ENCODE measurements at regions not wholly inside any gene's neighbourhood (a gene's known extent, or its start where the extent isn't known, plus 50 kb on each side); places are given as distances from the start of the nearest gene placed in this dataset.

DNA sequence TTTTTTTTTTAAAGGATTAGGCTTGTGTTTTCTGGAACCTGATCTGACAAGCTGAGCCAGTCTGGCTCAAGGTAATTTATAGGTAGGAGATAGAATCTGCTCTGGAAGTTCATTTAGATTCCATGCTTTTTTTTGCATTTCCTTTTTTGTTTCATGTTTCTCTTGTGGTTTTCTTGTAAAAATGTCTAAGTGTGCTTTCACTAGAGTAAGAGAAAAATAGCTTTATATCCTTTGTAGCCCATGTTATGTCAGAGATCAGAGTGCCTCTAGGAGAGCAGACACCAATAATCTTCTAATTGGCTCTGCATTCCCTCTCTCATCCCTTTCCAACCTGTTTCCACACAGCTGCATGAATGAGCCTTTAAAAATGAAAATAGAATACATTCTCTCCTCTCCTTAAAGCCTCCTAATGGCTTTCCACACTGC, 389.8 kb upstream of the KCNMB2 start:
- H3K27me3 Mint-ChIP-seq (ENCODE audit: insufficient read depth, unreplicated experiment): no peaks in the 10 kb centered on the region
- POLR2A ChIA-PET: interaction anchor here (0.6 to 1.0 kb wide), 5 partner anchors 15 to 663 kb away, joined by 3 to 4 read pairs (median 3); no protein-coding TSS in a partner anchor
- no peaks in the 10 kb centered on the region for H3K36me3 Mint-ChIP-seq (ENCODE audit: insufficient read depth, unreplicated experiment)
- TF ChIP-seq, protein P1, sequence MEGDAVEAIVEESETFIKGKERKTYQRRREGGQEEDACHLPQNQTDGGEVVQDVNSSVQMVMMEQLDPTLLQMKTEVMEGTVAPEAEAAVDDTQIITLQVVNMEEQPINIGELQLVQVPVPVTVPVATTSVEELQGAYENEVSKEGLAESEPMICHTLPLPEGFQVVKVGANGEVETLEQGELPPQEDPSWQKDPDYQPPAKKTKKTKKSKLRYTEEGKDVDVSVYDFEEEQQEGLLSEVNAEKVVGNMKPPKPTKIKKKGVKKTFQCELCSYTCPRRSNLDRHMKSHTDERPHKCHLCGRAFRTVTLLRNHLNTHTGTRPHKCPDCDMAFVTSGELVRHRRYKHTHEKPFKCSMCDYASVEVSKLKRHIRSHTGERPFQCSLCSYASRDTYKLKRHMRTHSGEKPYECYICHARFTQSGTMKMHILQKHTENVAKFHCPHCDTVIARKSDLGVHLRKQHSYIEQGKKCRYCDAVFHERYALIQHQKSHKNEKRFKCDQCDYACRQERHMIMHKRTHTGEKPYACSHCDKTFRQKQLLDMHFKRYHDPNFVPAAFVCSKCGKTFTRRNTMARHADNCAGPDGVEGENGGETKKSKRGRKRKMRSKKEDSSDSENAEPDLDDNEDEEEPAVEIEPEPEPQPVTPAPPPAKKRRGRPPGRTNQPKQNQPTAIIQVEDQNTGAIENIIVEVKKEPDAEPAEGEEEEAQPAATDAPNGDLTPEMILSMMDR (IDR thresholded peaks at IDR 0.05; ENCODE audit: unreplicated experiment): no peak
- no peak for DNase-seq (ENCODE audit: unreplicated experiment)
- H3K9me3 Mint-ChIP-seq (ENCODE audit: unreplicated experiment): peaks cover 6% of the 10 kb centered on the region
- H3K4me1 Mint-ChIP-seq (ENCODE audit: insufficient read depth, unreplicated experiment): no peaks in the 10 kb centered on the region
- intact Hi-C loops (cut with micrococcal nuclease): no loop called here
- no peak overlapping the region for H3K4me3 Mint-ChIP-seq (ENCODE audit: unreplicated experiment)
- CTCF ChIA-PET: no interaction called here
- no TSS peak for BruUV-seq (replicated peaks)
- no peak overlapping the region for H3K27ac Mint-ChIP-seq (ENCODE audit: low read depth, unreplicated experiment)

DNA sequence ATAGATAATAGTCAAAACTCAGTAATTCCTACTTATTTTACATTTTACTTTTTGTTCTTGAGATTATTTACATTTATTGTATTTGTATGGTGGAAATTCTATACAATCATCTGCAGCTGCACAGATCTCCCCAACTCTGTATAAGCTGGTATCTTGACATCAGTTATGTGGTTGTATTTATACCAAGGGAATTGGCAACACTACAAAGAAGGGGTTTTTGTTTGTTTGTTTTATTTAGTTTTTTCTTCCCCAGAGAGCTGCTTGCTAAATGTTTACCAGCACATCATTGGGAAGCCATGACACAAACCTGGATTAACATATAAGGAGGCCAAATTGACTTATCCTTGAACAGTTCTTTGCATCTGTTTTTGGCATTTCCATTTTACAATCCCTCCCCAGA, 389.2 kb upstream of the KCNMB2 start:
- CTCF ChIA-PET: no interaction called here
- BruUV-seq (replicated peaks): no TSS peak
- TF ChIP-seq, protein P1 (IDR thresholded peaks at IDR 0.05; ENCODE audit: unreplicated experiment): no peak
- no peak overlapping the region for H3K27ac Mint-ChIP-seq (ENCODE audit: low read depth, unreplicated experiment)
- POLR2A ChIA-PET: interaction anchor here (0.7 to 1.0 kb wide), 4 partner anchors 15 to 76 kb away, joined by 3 to 4 read pairs (median 4); no protein-coding TSS in a partner anchor
- no peaks in the 10 kb centered on the region for H3K36me3 Mint-ChIP-seq (ENCODE audit: insufficient read depth, unreplicated experiment)
- DNase-seq (ENCODE audit: unreplicated experiment): no peak
- no peaks in the 10 kb centered on the region for H3K27me3 Mint-ChIP-seq (ENCODE audit: insufficient read depth, unreplicated experiment)
- H3K4me1 Mint-ChIP-seq (ENCODE audit: insufficient read depth, unreplicated experiment): no peaks in the 10 kb centered on the region
- intact Hi-C loops (cut with micrococcal nuclease): no loop called here
- peaks cover 6% of the 10 kb centered on the region for H3K9me3 Mint-ChIP-seq (ENCODE audit: unreplicated experiment)
- no peak overlapping the region for H3K4me3 Mint-ChIP-seq (ENCODE audit: unreplicated experiment)

DNA sequence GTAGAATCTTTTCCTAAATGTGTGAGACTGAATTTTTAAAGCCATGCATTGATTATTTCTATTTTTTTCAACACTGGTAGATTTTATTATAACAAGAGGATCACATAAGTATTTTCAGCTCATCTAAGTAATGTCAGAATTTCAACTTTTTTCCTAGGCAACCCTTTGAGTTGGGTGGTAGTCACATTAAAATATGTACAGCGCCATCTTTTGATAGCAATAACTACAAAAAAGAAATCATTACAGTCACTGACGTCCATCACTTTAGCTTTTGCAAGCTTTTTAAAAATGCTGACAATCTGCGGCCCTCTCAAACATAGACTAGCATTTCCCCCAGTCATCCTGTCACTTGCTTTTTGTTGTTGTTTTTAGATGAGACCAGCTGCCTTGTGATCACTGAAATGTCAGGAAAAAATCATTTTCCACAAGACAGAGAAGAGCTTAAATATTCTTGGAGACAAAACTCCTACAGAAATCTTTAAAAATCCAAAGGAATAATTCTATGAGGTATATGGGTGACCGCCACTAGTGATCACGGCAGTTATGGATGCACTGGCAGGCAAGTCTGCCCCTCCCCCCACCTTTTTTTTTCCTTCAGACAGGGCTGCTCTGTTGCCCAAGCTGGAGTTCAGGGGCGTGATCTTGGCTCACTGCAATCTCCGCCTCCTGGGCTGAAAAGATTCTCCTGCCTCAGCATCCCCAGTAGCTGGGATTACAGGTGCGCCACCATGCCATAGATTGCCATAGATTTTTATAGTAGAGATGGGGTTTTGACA, 384.0 kb upstream of the KCNMB2 start:
- BruUV-seq (replicated peaks): no TSS peak
- intact Hi-C loops (cut with micrococcal nuclease): no loop called here
- Mint-ChIP-seq H3K4me3 (ENCODE audit: unreplicated experiment) (no peak overlapping the region), H3K27ac (ENCODE audit: low read depth, unreplicated experiment) (no peak overlapping the region), H3K36me3 (ENCODE audit: insufficient read depth, unreplicated experiment) (no peaks in the 10 kb centered on the region), H3K4me1 (ENCODE audit: insufficient read depth, unreplicated experiment) (no peaks in the 10 kb centered on the region), H3K27me3 (ENCODE audit: insufficient read depth, unreplicated experiment) (no peaks in the 10 kb centered on the region), H3K9me3 (ENCODE audit: unreplicated experiment) (peaks cover 6% of the 10 kb centered on the region)
- no peak for DNase-seq (ENCODE audit: unreplicated experiment)
- ChIA-PET POLR2A (interaction anchor here (0.6 kb wide), 4 partner anchors 15 to 1144 kb away, joined by 3 read pairs; no protein-coding TSS in a partner anchor), CTCF (no interaction called here)
- TF ChIP-seq, protein P1 (IDR thresholded peaks at IDR 0.05; ENCODE audit: unreplicated experiment): no peak

DNA sequence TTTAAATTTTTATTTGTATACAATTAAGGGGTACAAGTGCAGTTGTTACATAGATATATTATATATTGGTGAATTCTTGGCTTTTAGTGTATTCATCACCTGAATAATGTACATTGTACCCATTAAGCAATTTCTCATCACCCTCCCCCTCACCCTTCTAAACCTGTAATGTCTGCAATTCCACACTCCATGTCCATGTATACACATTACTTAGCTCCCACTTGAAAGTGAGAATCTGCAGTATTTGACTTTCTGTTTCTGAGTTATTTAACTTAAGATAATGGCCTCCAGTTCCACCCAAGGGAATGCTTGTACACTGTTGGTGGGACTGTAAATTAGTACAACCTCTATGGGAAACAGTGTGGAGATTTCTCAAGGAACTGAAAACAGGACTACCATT, 383.2 kb upstream of the KCNMB2 start:
- Mint-ChIP-seq H3K27ac (ENCODE audit: low read depth, unreplicated experiment) (no peak overlapping the region), H3K9me3 (ENCODE audit: unreplicated experiment) (peaks cover 6% of the 10 kb centered on the region), H3K27me3 (ENCODE audit: insufficient read depth, unreplicated experiment) (no peaks in the 10 kb centered on the region), H3K36me3 (ENCODE audit: insufficient read depth, unreplicated experiment) (no peaks in the 10 kb centered on the region), H3K4me1 (ENCODE audit: insufficient read depth, unreplicated experiment) (no peaks in the 10 kb centered on the region), H3K4me3 (ENCODE audit: unreplicated experiment) (no peak overlapping the region)
- ChIA-PET POLR2A (interaction anchor here (0.6 kb wide), 1 partner anchor 224 kb away, joined by 3 read pairs; no protein-coding TSS in a partner anchor), CTCF (no interaction called here)
- BruUV-seq (replicated peaks): no TSS peak
- intact Hi-C loops (cut with micrococcal nuclease): no loop called here
- no peak for DNase-seq (ENCODE audit: unreplicated experiment)
- TF ChIP-seq, protein P1 (IDR thresholded peaks at IDR 0.05; ENCODE audit: unreplicated experiment): no peak
